K562 (cell line): ENCODE measurements at regions not wholly inside any gene's neighbourhood (a gene's known extent, or its start where the extent isn't known, plus 50 kb on each side); places are given as distances from the start of the nearest gene placed in this dataset.
"Not testable (repeated sequence)": the region's sequence is repeated elsewhere in the genome, so short reads cannot be mapped to it uniquely, and the experiment has no call there.

ENCODE experiments used
- ATAC-seq: fragments of 200-7000 bp; cut with Tn5 transposase; 3 replicates; pipeline ENCODE4 v1.9.1; 2020; ENCODE audit warnings: moderate library complexity
- BruUV-seq: library from RNA; stranded (reverse); fragments of 400-500 nt; replicated peaks from 2 replicates; lab custom pipeline; 2021; lab: Mats Ljungman, UMichigan
- CTCF ChIA-PET: fragments of 300-600 bp; formaldehyde crosslinking; extraction: SDS; loops from one replicate; lab custom pipeline; 2021; ENCODE audit warnings: low intra/inter-chr PET ratio; lab: Yijun Ruan, JAX
- POLR2A ChIA-PET: fragments of 300-600, 350-650 bp; sonication (Branson Sonifier 250); formaldehyde crosslinking; extraction: SDS; loops from one replicate; lab custom pipeline; 2021; ENCODE audit warnings: antibody characterized with exemption, inconsistent platforms; lab: Yijun Ruan, JAX
- DNase-seq, 4 experiments: peaks; one replicate each; pipeline versions ENCODE4 v3.0.0 to v3.0.0-alpha.2; 2011 to 2018; ENCODE audit warnings: low spot score in 3 of 4, mixed read lengths in 3 of 4; ENCODE audit errors: extremely low read depth in 1 of 4
- FAIRE-seq: peaks from 2 replicates; lab custom pipeline; 2011; peaks lifted over from hg19 to GRCh38; lab: Jason Lieb, UNC
- H2AFZ ChIP-seq: 2 replicates; pipeline ENCODE4 v1.6.0; 2011; ENCODE audit warnings: low read depth, low read length, control low read depth, inconsistent platforms
- H3K27ac ChIP-seq: fragments of 200-600 bp; 3 replicates; pipeline ENCODE4 v1.8.0; 2011; ENCODE audit warnings: low read depth, mild to moderate bottlenecking, control low read depth, inconsistent platforms, low read length, moderate library complexity, mixed read lengths; ENCODE audit errors: extremely low read depth
- H3K27me3 ChIP-seq, 2 experiments: fragments of 300-600 bp in 1 of 2; 2 replicates in 1 of 2; 3 replicates in 1 of 2; pipeline versions ENCODE4 v1.6.0 to v1.8.0; 2011; ENCODE audit warnings: inconsistent platforms in 2 of 2, low read length in 2 of 2, mild to moderate bottlenecking in 1 of 2, mixed read lengths in 1 of 2, moderate library complexity in 1 of 2; ENCODE audit not compliant: control insufficient read depth in 2 of 2, insufficient read depth in 2 of 2
- H3K36me3 ChIP-seq: fragments of 300-600 bp; 3 replicates; pipeline ENCODE4 v1.8.0; 2011; ENCODE audit warnings: mild to moderate bottlenecking, low read length, inconsistent platforms; ENCODE audit not compliant: control insufficient read depth, insufficient read depth
- H3K4me1 ChIP-seq, 2 experiments: fragments of 200-600 bp in 1 of 2; replicated peaks in 1 of 2; 2 replicates in 1 of 2; 3 replicates in 1 of 2; pipeline versions ENCODE4 v1.5.1 to v1.8.0; 2011; ENCODE audit warnings: inconsistent platforms in 2 of 2, low read length in 2 of 2, mild to moderate bottlenecking in 1 of 2, mixed read lengths in 1 of 2, moderate library complexity in 1 of 2; ENCODE audit not compliant: control insufficient read depth in 2 of 2, insufficient read depth in 2 of 2
- H3K4me2 ChIP-seq: 2 replicates; pipeline ENCODE4 v1.6.1; 2011; ENCODE audit warnings: low read length, control low read depth, inconsistent platforms, mixed read lengths; ENCODE audit not compliant: insufficient read depth
- H3K4me3 ChIP-seq: fragments of 200-600 bp; sonication (generic), shearing (Covaris generic); 2 replicates; pipeline ENCODE4 v1.5.1; 2016; ENCODE audit warnings: control low read depth, inconsistent platforms
- H3K79me2 ChIP-seq: fragments of 200-600 bp; 3 replicates; pipeline ENCODE4 v1.8.0; 2011; ENCODE audit warnings: low read length, inconsistent platforms; ENCODE audit not compliant: control insufficient read depth, insufficient read depth
- H3K9ac ChIP-seq, 2 experiments: 2 replicates each; pipeline versions ENCODE4 v1.6.0 to v1.6.1; 2011; ENCODE audit warnings: low read depth in 2 of 2, low read length in 2 of 2, control low read depth in 1 of 2, inconsistent platforms in 1 of 2, mild to moderate bottlenecking in 1 of 2, mixed read lengths in 1 of 2; ENCODE audit not compliant: insufficient read depth in 1 of 2
- H3K9me1 ChIP-seq: one replicate; pipeline ENCODE4 v1.6.0; 2011; ENCODE audit warnings: inconsistent platforms, mild to moderate bottlenecking, low read length, moderate library complexity; ENCODE audit not compliant: control insufficient read depth, insufficient read depth
- H3K9me3 ChIP-seq: replicated peaks from 2 replicates; pipeline ENCODE4 v1.5.1; 2011; ENCODE audit warnings: low read depth, low read length, inconsistent platforms; ENCODE audit not compliant: control insufficient read depth, insufficient read depth
- H4K20me1 ChIP-seq: replicated peaks from 2 replicates; pipeline ENCODE4 v1.6.1; 2011; ENCODE audit warnings: low read length, inconsistent platforms, mixed read lengths; ENCODE audit not compliant: control insufficient read depth, insufficient read depth
- CBX2 ChIP-seq: fragments of 200-600 bp; sonication (generic); IDR thresholded peaks from one replicate; pipeline ENCODE4 v1.6.1; 2012; ENCODE audit warnings: mild to moderate bottlenecking, low read length, inconsistent platforms; ENCODE audit not compliant: insufficient read depth, poor library complexity, severe bottlenecking
- NELFE ChIP-seq: IDR thresholded peaks from 2 replicates; pipeline ENCODE4 v1.6.1; 2011; ENCODE audit warnings: mild to moderate bottlenecking; ENCODE audit not compliant: insufficient read depth, insufficient read length
- NFRKB ChIP-seq: fragments of 450-650 bp; IDR thresholded peaks from 2 replicates; pipeline ENCODE4 v1.6.1; 2016; ENCODE audit warnings: low read depth
- RFX1 ChIP-seq: fragments of 450-650 bp; IDR thresholded peaks from 2 replicates; pipeline ENCODE4 v1.6.1; 2016; ENCODE audit warnings: mild to moderate bottlenecking, moderate library complexity
- SNAPC5 ChIP-seq: fragments of 250-450 bp; sonication (Bioruptor Pico); IDR thresholded peaks from 2 replicates; pipeline ENCODE4 v1.8.0; 2021; ENCODE audit warnings: moderate library complexity, mild to moderate bottlenecking, inconsistent platforms
- ZBTB1 ChIP-seq: sonication (generic); formaldehyde crosslinking; IDR thresholded peaks from 2 replicates; pipeline ENCODE4 v1.8.1; 2023; ENCODE audit warnings: missing genetic modification reagents, low read depth, mild to moderate bottlenecking, borderline replicate concordance
- ZNF507 ChIP-seq: conservative IDR thresholded peaks from 2 replicates; pipeline ENCODE4 v1.6.1; 2017; ENCODE audit warnings: missing genetic modification characterization, missing compliant biosample characterization
- WGBS: fragments of 100-300 bp; shearing (Covaris generic); methylation state at CpG from one replicate; pipeline ENCODE4 v1.1.6; 2016; ENCODE audit warnings: low coverage, mixed read lengths; ENCODE audit not compliant: insufficient coverage; ENCODE audit errors: missing lambda C conversion rate; 5-methylcytosine and 5-hydroxymethylcytosine counted together
- in situ Hi-C: fragments of 300-500 bp; cut with MboI; formaldehyde crosslinking; loops from 4 replicates; pipeline ENCODE4 v1.15.0; 2018; ENCODE audit warnings: inconsistent platforms, mixed read lengths
- intact Hi-C: fragments of 100-400 bp; cut with micrococcal nuclease; formaldehyde crosslinking; loops from 2 replicates; pipeline ENCODE4 v1.14.2; 2022

GRCh38 chr10:118811675-118812392, 57.1 kb upstream of the CACUL1 start (continued):
- no peak for TF ChIP-seq ZBTB1

- ChIA-PET CTCF (no interaction called here), POLR2A (no interaction called here)
- in situ Hi-C loops (no loop called here), intact Hi-C loops (no loop called here)
- H4K20me1 ChIP-seq, result no peaks in the 10 kb centered on the region
- no peaks in the 10 kb centered on the region for H3K79me2 ChIP-seq
- no TSS peak for BruUV-seq
- FAIRE-seq (no peak), DNase-seq (no peak), ATAC-seq (no peak)
- 1% methylated on average over 9 of the region's 10 CpGs for WGBS
- no peaks in the 10 kb centered on the region; a peak in 2 of 5 replicates for H3K4me1 ChIP-seq
- no peaks in the 10 kb centered on the region for H3K9me3 ChIP-seq
- H3K27ac ChIP-seq, result no peak overlapping the region
- H3K36me3 ChIP-seq, result no peaks in the 10 kb centered on the region
- H3K4me3 ChIP-seq, result no peak overlapping the region
- H3K9me1 ChIP-seq, result no peaks in the 10 kb centered on the region
- H3K27me3 ChIP-seq, result peaks cover 0 to 61% of the 10 kb centered on the region in 2 experiments; a peak in 4 of 5 replicates
- no peak overlapping the region for H3K9ac ChIP-seq
- no peak overlapping the region for H2AFZ ChIP-seq
- TF ChIP-seq NELFE, result no peak
- TF ChIP-seq ZNF507, result no peak
- no peak for TF ChIP-seq SNAPC5 (CRISPR knock-in tag)
- TF ChIP-seq RFX1, result peak; percentile 33
- no peak for TF ChIP-seq NFRKB
- no peak for TF ChIP-seq CBX2
- no peak overlapping the region for H3K4me2 ChIP-seq
Observed at GRCh38 chr10:118812393-118812740, 57.6 kb upstream of the CACUL1 start.

DNA sequence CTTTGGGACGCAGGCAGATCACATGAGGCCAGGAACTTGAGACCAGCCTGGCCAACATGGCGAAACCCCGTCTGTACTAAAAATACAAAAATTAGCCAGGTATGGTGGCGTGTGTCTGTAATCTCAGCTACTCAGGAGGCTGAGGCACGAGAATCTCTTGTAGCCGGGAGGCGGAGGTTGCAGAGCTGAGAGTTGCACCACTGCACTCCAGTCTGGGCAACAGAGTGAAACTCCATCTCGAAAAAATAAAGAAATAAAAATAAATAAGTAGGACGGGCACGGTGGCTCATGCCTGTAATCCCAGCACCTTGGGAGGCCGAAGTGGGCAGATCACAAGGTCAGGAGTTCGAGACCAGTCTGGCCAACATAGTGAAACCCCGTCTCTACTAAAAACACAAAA, 58.2 kb upstream of the CACUL1 start:
- 9% methylated on average over 7 of the region's 13 CpGs for WGBS
- H2AFZ ChIP-seq, H3K9me3 ChIP-seq, H3K4me1 ChIP-seq, H3K79me2 ChIP-seq, FAIRE-seq, BruUV-seq, in situ Hi-C loops, H3K4me3 ChIP-seq, intact Hi-C loops, H3K27ac ChIP-seq, POLR2A ChIA-PET, ATAC-seq, H3K36me3 ChIP-seq, H4K20me1 ChIP-seq, H3K9ac ChIP-seq, CTCF ChIA-PET, DNase-seq, H3K4me2 ChIP-seq, H3K9me1 ChIP-seq: not testable (repeated sequence)
- peaks cover 0 to 58% of the 10 kb centered on the region in 2 experiments; a peak in 3 of 5 replicates for H3K27me3 ChIP-seq
